ENCODE measurements at regions not wholly inside any gene's neighbourhood (a gene's known extent, or its start where the extent isn't known, plus 50 kb on each side); places are given as distances from the start of the nearest gene placed in this dataset.

DNA sequence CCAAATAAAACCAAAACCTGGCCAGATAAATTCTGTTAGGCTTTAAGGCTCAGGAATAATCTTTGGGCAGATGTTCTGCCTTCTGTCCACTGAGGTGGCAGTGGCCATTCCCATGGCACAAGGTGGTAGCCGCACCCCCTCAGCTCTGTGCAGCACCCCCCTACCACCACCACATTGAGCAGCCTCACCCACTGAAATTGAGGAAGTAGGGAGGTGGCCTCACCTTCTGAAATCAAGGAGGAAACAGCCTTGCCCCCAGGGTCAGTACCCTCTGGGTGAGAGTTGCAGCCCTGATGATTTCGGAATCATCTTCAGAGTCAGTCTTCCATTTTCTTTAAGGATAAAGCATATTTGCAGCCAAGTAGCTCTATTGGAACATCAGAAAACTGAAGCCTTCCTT is 204.8 kb upstream of the PIK3R1 start:
- TF ChIP-seq POLR2A (IDR thresholded peaks at IDR 0.05) (no peak), CTCF (IDR thresholded peaks at IDR 0.05) (no peak), POLR2AphosphoS5 (IDR thresholded peaks at IDR 0.05; ENCODE audit: insufficient read depth in 1 of 2, low read depth in 1 of 2) (no peak)

All from vagina (tissue), 2 donors.